Uterus (tissue), 3 donors: ENCODE measurements at regions not wholly inside any gene's neighbourhood (a gene's known extent, or its start where the extent isn't known, plus 50 kb on each side); places are given as distances from the start of the nearest gene placed in this dataset.

Source experiments
- DNase-seq, 2 donors: peaks; one replicate each; pipeline ENCODE4 v3.0.0-alpha.2; 2019 to 2020
- H3K27ac ChIP-seq, 2 donors: fragments of 200-600 bp; sonication (generic); 1 replicate in 1 of 2; 2 replicates in 1 of 2; pipeline ENCODE4 v1.5.1; 2016 to 2018
- H3K27me3 ChIP-seq, 2 donors: fragments of 200-600 bp; sonication (generic); one replicate each; pipeline ENCODE4 v1.5.1; 2018 to 2019; ENCODE audit warnings: control low read depth in 1 of 2
- H3K36me3 ChIP-seq, 2 donors: fragments of 200-600 bp; sonication (generic); one replicate each; pipeline ENCODE4 v1.5.1; 2019; ENCODE audit warnings: control low read depth in 1 of 2
- H3K4me1 ChIP-seq, 2 donors: fragments of 200-600 bp; sonication (generic); one replicate each; pipeline ENCODE4 v1.5.1; 2018 to 2019; ENCODE audit warnings: control low read depth in 1 of 2
- H3K4me3 ChIP-seq, 2 donors: fragments of 200-600 bp; sonication (generic); 1 replicate in 1 of 2; 2 replicates in 1 of 2; pipeline ENCODE4 v1.5.1; 2018 to 2019; ENCODE audit warnings: mild to moderate bottlenecking in 1 of 2
- H3K9me3 ChIP-seq, 2 donors: fragments of 200-600 bp; sonication (generic); one replicate each; pipeline ENCODE4 v1.5.1; 2019; ENCODE audit warnings: control low read depth in 1 of 2
- POLR2A ChIP-seq, 2 donors: fragments of 450-650 bp; IDR thresholded peaks; one replicate each; pipeline ENCODE4 v1.6.1; 2016; ENCODE audit warnings: antibody characterized with exemption in 2 of 2, mild to moderate bottlenecking in 1 of 2, moderate library complexity in 1 of 2
- intact Hi-C: fragments of 100-400 bp; cut with DNase I; formaldehyde crosslinking; loops from one replicate; pipeline ENCODE4 v1.15.1; 2023; ENCODE audit warnings: low total_unique reads
- TF ChIP-seq, protein P1 (sequence below), 4 experiments: fragments of 200-600 bp in 2 of 4; fragments of 450-650 bp in 2 of 4; sonication (generic) in 2 of 4; IDR thresholded peaks; one replicate each; pipeline ENCODE4 v1.5.1; 2016 to 2019; ENCODE audit warnings: antibody characterized with exemption in 4 of 4, mild to moderate bottlenecking in 2 of 4, moderate library complexity in 1 of 4
- donor health status: DM: yes; HTN: yes; CAD: no.

DNA sequence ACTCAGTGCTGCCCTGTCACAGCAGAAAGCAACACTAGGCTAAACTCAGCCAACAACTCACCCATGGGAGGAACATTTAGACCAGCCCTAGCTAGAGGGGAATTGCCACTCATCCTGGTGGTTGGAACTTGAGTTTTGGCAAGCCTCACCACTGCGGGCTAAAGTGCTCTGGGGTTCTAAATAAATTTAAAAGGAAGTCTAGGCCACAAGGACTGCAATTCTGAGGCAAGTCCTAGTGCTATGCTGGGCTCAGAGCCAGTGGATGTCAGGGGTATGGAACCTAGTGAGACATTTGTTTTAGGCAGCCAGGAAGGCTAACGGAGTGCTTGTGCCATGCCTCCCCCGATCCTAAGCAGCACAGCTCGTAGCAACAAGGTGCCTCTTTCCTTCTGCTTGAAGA lies 78.0 kb downstream of the RGS13 start:
- no peak for DNase-seq
- Histone ChIP-seq H3K36me3 (no peaks in the 10 kb centered on the region), H3K4me3 (no peak overlapping the region), H3K4me1 (no peaks in the 10 kb centered on the region), H3K27me3 (no peaks in the 10 kb centered on the region), H3K27ac (no peak overlapping the region), H3K9me3 (no peaks in the 10 kb centered on the region)
- TF ChIP-seq, protein P1, sequence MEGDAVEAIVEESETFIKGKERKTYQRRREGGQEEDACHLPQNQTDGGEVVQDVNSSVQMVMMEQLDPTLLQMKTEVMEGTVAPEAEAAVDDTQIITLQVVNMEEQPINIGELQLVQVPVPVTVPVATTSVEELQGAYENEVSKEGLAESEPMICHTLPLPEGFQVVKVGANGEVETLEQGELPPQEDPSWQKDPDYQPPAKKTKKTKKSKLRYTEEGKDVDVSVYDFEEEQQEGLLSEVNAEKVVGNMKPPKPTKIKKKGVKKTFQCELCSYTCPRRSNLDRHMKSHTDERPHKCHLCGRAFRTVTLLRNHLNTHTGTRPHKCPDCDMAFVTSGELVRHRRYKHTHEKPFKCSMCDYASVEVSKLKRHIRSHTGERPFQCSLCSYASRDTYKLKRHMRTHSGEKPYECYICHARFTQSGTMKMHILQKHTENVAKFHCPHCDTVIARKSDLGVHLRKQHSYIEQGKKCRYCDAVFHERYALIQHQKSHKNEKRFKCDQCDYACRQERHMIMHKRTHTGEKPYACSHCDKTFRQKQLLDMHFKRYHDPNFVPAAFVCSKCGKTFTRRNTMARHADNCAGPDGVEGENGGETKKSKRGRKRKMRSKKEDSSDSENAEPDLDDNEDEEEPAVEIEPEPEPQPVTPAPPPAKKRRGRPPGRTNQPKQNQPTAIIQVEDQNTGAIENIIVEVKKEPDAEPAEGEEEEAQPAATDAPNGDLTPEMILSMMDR (IDR thresholded peaks at IDR 0.05), result no peak
- no peak for TF ChIP-seq POLR2A (IDR thresholded peaks at IDR 0.05)
- intact Hi-C loops, result no loop called here

DNA sequence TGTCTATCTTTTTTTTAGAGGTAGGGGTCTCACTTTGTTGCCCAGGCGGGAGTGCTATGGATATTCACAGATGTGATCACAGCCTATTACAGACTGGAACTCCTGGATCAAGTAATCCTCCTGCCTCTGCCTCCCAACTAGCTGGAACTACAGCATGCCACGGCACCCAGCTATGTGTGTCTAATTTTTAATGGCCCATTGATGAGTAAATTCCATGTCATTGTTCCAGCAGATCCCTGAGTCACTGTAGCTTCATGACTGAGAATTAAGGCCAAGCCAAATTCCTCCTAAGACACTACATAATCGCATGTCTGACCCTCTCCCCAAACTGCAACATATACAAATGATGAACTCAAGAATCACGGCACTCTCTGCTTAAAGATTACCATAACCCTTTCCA lies 84.2 kb upstream of the RGS2 start:
- H3K4me3 ChIP-seq, result no peak overlapping the region
- TF ChIP-seq, protein P1 (IDR thresholded peaks at IDR 0.05), result no peak
- TF ChIP-seq POLR2A (IDR thresholded peaks at IDR 0.05), result no peak
- no peaks in the 10 kb centered on the region for H3K36me3 ChIP-seq
- intact Hi-C loops, result no loop called here
- H3K27ac ChIP-seq, result no peak overlapping the region
- no peaks in the 10 kb centered on the region for H3K27me3 ChIP-seq
- DNase-seq, result no peak
- H3K4me1 ChIP-seq, result peaks cover 0 to 7% of the 10 kb centered on the region in 2 donors
- H3K9me3 ChIP-seq, result peaks cover 0 to 11% of the 10 kb centered on the region in 2 donors

DNA sequence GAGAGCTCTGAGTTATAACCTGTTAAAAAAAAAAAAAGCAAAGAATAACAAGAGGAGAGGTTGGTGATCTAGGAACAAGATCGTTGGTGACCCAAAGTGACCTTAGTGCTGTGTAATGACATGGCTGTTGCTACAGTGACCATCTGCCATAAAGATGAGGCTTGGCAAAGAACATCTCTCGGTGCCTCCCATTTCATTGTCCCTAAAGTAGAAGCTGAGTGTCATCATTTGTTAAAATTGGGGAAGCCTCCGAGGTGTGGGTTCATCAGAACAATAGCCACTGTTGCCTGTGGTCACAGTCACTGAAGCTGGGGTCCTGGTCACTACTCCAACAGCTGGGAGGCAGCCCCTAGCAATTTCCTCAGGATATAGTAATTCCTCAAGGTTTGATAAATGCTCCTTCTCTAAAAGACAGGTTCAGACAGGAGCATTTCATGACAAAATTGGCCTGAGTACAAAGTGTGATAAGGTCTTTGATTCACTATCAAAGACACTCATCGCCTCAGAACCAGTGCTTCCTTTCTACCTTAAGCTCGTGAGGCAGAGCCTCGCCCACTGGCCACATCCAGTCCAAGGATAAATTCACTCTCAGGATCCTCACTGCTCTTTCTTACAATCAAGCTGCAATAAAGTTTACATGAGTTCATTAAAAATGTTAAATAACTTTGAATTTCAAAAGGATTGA lies 81.9 kb upstream of the RGS2 start:
- Histone ChIP-seq H3K4me3 (no peak overlapping the region), H3K4me1 (peaks cover 0 to 14% of the 10 kb centered on the region in 2 donors), H3K27me3 (no peaks in the 10 kb centered on the region), H3K27ac (no peak overlapping the region), H3K9me3 (no peaks in the 10 kb centered on the region), H3K36me3 (no peaks in the 10 kb centered on the region)
- intact Hi-C loops, result no loop called here
- no peak for DNase-seq
- TF ChIP-seq, protein P1 (IDR thresholded peaks at IDR 0.05), result no peak
- TF ChIP-seq POLR2A (IDR thresholded peaks at IDR 0.05), result no peak

DNA sequence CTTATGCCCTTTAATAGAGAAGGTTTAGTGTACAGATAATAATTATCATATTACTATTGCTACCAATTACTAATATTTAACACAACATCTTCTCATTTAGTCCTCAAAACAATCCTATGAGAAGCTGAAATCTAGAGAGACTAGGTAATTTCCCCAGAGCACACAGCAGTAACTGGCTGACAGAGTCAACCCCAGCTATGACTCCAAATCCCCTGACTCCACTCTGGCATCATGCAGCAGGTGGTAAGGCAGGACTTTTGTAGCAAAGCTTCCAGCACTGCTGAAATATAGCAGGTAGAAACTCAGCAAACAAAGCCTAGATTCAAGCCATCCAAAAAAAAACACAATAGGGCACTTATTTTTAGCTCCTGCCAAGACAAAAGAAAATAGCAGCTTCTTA lies 79.3 kb upstream of the RGS2 start:
- intact Hi-C loops, result no loop called here
- H3K4me1 ChIP-seq, result peaks cover 0 to 11% of the 10 kb centered on the region in 2 donors
- H3K27me3 ChIP-seq, result no peaks in the 10 kb centered on the region
- TF ChIP-seq, protein P1 (IDR thresholded peaks at IDR 0.05), result no peak
- no peak for TF ChIP-seq POLR2A (IDR thresholded peaks at IDR 0.05)
- H3K36me3 ChIP-seq, result no peaks in the 10 kb centered on the region
- no peak for DNase-seq
- no peak overlapping the region for H3K4me3 ChIP-seq
- peak overlapping the region; percentile 12 to 47 for H3K27ac ChIP-seq
- H3K9me3 ChIP-seq, result no peaks in the 10 kb centered on the region

DNA sequence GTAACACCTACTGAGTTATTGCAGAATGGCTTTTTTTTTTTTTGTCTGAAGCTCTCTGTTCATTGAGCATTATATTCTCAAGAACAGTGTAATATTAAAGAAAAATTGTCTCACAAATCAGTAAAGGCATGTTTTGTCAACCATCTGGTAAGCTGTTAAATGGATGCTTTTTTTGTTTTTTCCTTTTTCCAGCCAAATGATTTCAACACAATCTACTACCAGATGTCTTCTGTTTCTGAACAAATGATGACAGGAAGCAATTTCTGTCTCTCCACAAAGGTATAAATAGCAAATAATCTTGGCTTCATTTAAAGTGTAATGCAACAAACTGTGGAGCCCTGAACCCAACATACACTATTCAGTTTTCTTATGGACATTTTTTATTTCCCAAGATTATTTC lies 78.6 kb upstream of the RGS2 start:
- H3K27me3 ChIP-seq, result no peaks in the 10 kb centered on the region
- TF ChIP-seq, protein P1 (IDR thresholded peaks at IDR 0.05), result no peak
- no peak for TF ChIP-seq POLR2A (IDR thresholded peaks at IDR 0.05)
- H3K9me3 ChIP-seq, result no peaks in the 10 kb centered on the region
- DNase-seq, result no peak
- intact Hi-C loops, result no loop called here
- peak overlapping the region; percentile 12 to 47 for H3K27ac ChIP-seq
- H3K4me3 ChIP-seq, result no peak overlapping the region
- H3K4me1 ChIP-seq, result peaks cover 0 to 11% of the 10 kb centered on the region in 2 donors
- H3K36me3 ChIP-seq, result no peaks in the 10 kb centered on the region
